H9 (cell line): ENCODE measurements at regions not wholly inside any gene's neighbourhood (a gene's known extent, or its start where the extent isn't known, plus 50 kb on each side); places are given as distances from the start of the nearest gene placed in this dataset.

ENCODE experiments used
- DNase-seq: peaks from one replicate; pipeline ENCODE4 v3.0.0-alpha.2; 2017
- H2AFZ ChIP-seq: one replicate; pipeline ENCODE4 v1.6.1; 2013; ENCODE audit warnings: mild to moderate bottlenecking, low read length, control low read depth, moderate library complexity
- H2AK5ac ChIP-seq: 2 replicates; pipeline ENCODE4 v1.6.1; 2013; ENCODE audit warnings: low read length, control low read depth, mixed read lengths; ENCODE audit not compliant: insufficient read length
- H2BK120ac ChIP-seq: one replicate; pipeline ENCODE4 v1.6.1; 2013; ENCODE audit warnings: low read depth, mild to moderate bottlenecking, low read length, control low read depth, inconsistent platforms; ENCODE audit not compliant: poor library complexity, severe bottlenecking
- H2BK12ac ChIP-seq: 2 replicates; pipeline ENCODE4 v1.6.1; 2013; ENCODE audit warnings: low read length, control low read depth, mixed read lengths, low read depth; ENCODE audit not compliant: insufficient read length
- H2BK15ac ChIP-seq: 2 replicates; pipeline ENCODE4 v1.6.1; 2013; ENCODE audit warnings: low read depth, low read length, control low read depth
- H2BK20ac ChIP-seq: one replicate; pipeline ENCODE4 v1.6.1; 2013; ENCODE audit warnings: low read depth, mild to moderate bottlenecking, low read length, control low read depth, inconsistent platforms; ENCODE audit not compliant: poor library complexity, severe bottlenecking
- H2BK5ac ChIP-seq: 2 replicates; pipeline ENCODE4 v1.6.1; 2013; ENCODE audit warnings: low read length, control low read depth, mixed read lengths; ENCODE audit not compliant: insufficient read length
- H3K14ac ChIP-seq: 2 replicates; pipeline ENCODE4 v1.6.1; 2013; ENCODE audit warnings: low read length, control low read depth; ENCODE audit not compliant: insufficient read depth
- H3K18ac ChIP-seq: 2 replicates; pipeline ENCODE4 v1.6.1; 2013; ENCODE audit warnings: low read depth, mild to moderate bottlenecking, mixed read lengths, low read length, control low read depth; ENCODE audit not compliant: insufficient read length
- H3K23ac ChIP-seq: 2 replicates; pipeline ENCODE4 v1.6.1; 2013; ENCODE audit warnings: low read length, control low read depth, mixed read lengths, low read depth; ENCODE audit not compliant: insufficient read length
- H3K23me2 ChIP-seq: 2 replicates; pipeline ENCODE4 v1.6.1; 2013; ENCODE audit warnings: low read depth, mild to moderate bottlenecking, mixed read lengths, low read length, control low read depth; ENCODE audit not compliant: insufficient read length, poor library complexity, severe bottlenecking
- H3K27ac ChIP-seq: 2 replicates; pipeline ENCODE4 v1.5.1; 2013; ENCODE audit warnings: low read length, control low read depth, mixed read lengths, low read depth; ENCODE audit not compliant: insufficient read length
- H3K27me3 ChIP-seq: 2 replicates; pipeline ENCODE4 v1.6.1; 2013; ENCODE audit warnings: low read length, control low read depth, inconsistent platforms; ENCODE audit not compliant: insufficient read depth
- H3K4ac ChIP-seq: 2 replicates; pipeline ENCODE4 v1.6.1; 2013; ENCODE audit warnings: low read depth, mild to moderate bottlenecking, control low read depth, inconsistent platforms, low read length, moderate library complexity
- H3K4me1 ChIP-seq: 2 replicates; pipeline ENCODE4 v1.6.1; 2013; ENCODE audit warnings: low read length, control low read depth, inconsistent platforms; ENCODE audit not compliant: insufficient read depth
- H3K4me2 ChIP-seq: 2 replicates; pipeline ENCODE4 v1.6.1; 2013; ENCODE audit warnings: low read length, control low read depth, mixed read lengths; ENCODE audit not compliant: insufficient read length, insufficient read depth
- H3K56ac ChIP-seq: 2 replicates; pipeline ENCODE4 v1.6.1; 2013; ENCODE audit warnings: low read depth, mild to moderate bottlenecking, mixed read lengths, low read length, control low read depth; ENCODE audit not compliant: insufficient read length
- H3K79me1 ChIP-seq: 2 replicates; pipeline ENCODE4 v1.6.1; 2013; ENCODE audit warnings: low read depth, mild to moderate bottlenecking, moderate library complexity, low read length, control low read depth, inconsistent platforms; ENCODE audit not compliant: insufficient read depth, poor library complexity, severe bottlenecking
- H3K79me2 ChIP-seq: 2 replicates; pipeline ENCODE4 v1.6.1; 2013; ENCODE audit warnings: low read length, control low read depth, inconsistent platforms; ENCODE audit not compliant: insufficient read depth
- H3K9ac ChIP-seq: 2 replicates; pipeline ENCODE4 v1.6.1; 2013; ENCODE audit warnings: low read length, control low read depth, mixed read lengths; ENCODE audit not compliant: insufficient read length; ENCODE audit errors: extremely low read depth
- H3K9me3 ChIP-seq: one replicate; pipeline ENCODE4 v1.6.1; 2013; ENCODE audit warnings: low read depth, low read length, inconsistent platforms; ENCODE audit not compliant: control insufficient read depth
- H3T11ph ChIP-seq: one replicate; pipeline ENCODE4 v1.6.1; 2013; ENCODE audit warnings: mild to moderate bottlenecking, low read length, control low read depth, inconsistent platforms
- H4K20me1 ChIP-seq: one replicate; pipeline ENCODE4 v1.6.1; 2013; ENCODE audit not compliant: control insufficient read depth, insufficient read length, insufficient read depth
- H4K5ac ChIP-seq: 2 replicates; pipeline ENCODE4 v1.6.1; 2013; ENCODE audit warnings: low read depth, mild to moderate bottlenecking, mixed read lengths, low read length, control low read depth; ENCODE audit not compliant: insufficient read length
- H4K8ac ChIP-seq: replicated peaks from 2 replicates; pipeline ENCODE4 v1.6.1; 2013; ENCODE audit warnings: low read length, control low read depth, mixed read lengths, low read depth; ENCODE audit not compliant: insufficient read length
- H4K91ac ChIP-seq: 2 replicates; pipeline ENCODE4 v1.6.1; 2013; ENCODE audit warnings: low read depth, mild to moderate bottlenecking, moderate library complexity, mixed read lengths, low read length, control low read depth; ENCODE audit not compliant: insufficient read length
- H3K27ac Mint-ChIP-seq, 3 experiments: 2 replicates in 2 of 3; 3 replicates in 1 of 3; pipeline ENCODE4 v1.8.0; 2020 to 2021; ENCODE audit warnings: mixed read lengths in 3 of 3, mild to moderate bottlenecking in 1 of 3, moderate library complexity in 1 of 3
- H3K27me3 Mint-ChIP-seq: 2 replicates; pipeline ENCODE4 v1.8.0; 2021; ENCODE audit warnings: low read depth, mild to moderate bottlenecking, moderate library complexity, mixed read lengths
- H3K36me3 Mint-ChIP-seq, 3 experiments: 2 replicates in 2 of 3; 3 replicates in 1 of 3; pipeline ENCODE4 v1.8.0; 2020 to 2021; ENCODE audit warnings: low read depth in 3 of 3, mixed read lengths in 3 of 3; ENCODE audit not compliant: insufficient read depth in 1 of 3
- H3K4me1 Mint-ChIP-seq, 2 experiments: 2 replicates each; pipeline ENCODE4 v1.8.0; 2020; ENCODE audit warnings: mixed read lengths in 2 of 2
- H3K4me3 Mint-ChIP-seq, 2 experiments: 2 replicates in 1 of 2; 3 replicates in 1 of 2; pipeline ENCODE4 v1.8.0; 2020 to 2021; ENCODE audit warnings: mild to moderate bottlenecking in 2 of 2, mixed read lengths in 2 of 2, moderate library complexity in 1 of 2
- H3K9me3 Mint-ChIP-seq, 2 experiments: 2 replicates in 1 of 2; 3 replicates in 1 of 2; pipeline ENCODE4 v1.8.0; 2020; ENCODE audit warnings: mild to moderate bottlenecking in 2 of 2, mixed read lengths in 2 of 2, moderate library complexity in 1 of 2
- CTCF ChIP-seq: fragments of 200-600 bp; sonication (generic); conservative IDR thresholded peaks from 3 replicates; pipeline ENCODE4 v1.8.0; 2021; ENCODE audit warnings: antibody characterized with exemption, mild to moderate bottlenecking
- WGBS: extraction: QIAGEN DNeasy Blood & Tissue Kit; methylation state at CpG from one replicate; pipeline ENCODE4 v1.1.7; 2013; ENCODE audit warnings: missing lambda C conversion rate, low lambda C conversion rate, mixed read lengths; ENCODE audit not compliant: insufficient read length; ENCODE audit errors: extremely low coverage; 5-methylcytosine and 5-hydroxymethylcytosine counted together

- Histone ChIP-seq H3K9me3 (peaks cover 6% of the 10 kb centered on the region), H3K56ac (no peak overlapping the region), H3T11ph (no peak overlapping the region), H2BK20ac (no peak overlapping the region), H3K4me2 (no peak overlapping the region), H3K4me1 (peaks cover 9% of the 10 kb centered on the region; the same call in 1 of the 2 replicates), H2BK12ac (no peak overlapping the region), H4K8ac (no peak overlapping the region), H2BK5ac (no peak overlapping the region), H2AK5ac (no peak overlapping the region), H3K23ac (no peak overlapping the region), H3K79me2 (no peaks in the 10 kb centered on the region), H4K91ac (no peak overlapping the region), H4K5ac (no peak overlapping the region), H3K27me3 (no peaks in the 10 kb centered on the region), H2AFZ (no peak overlapping the region), H3K23me2 (no peaks in the 10 kb centered on the region), H3K9ac (no peak overlapping the region), H3K18ac (no peak overlapping the region), H3K79me1 (no peaks in the 10 kb centered on the region), H3K14ac (no peak overlapping the region), H3K27ac (no peak overlapping the region), H2BK15ac (no peak overlapping the region), H4K20me1 (no peaks in the 10 kb centered on the region), H3K4ac (no peak overlapping the region), H2BK120ac (no peak overlapping the region)
- H3K9me3 Mint-ChIP-seq, result no peaks in the 10 kb centered on the region
- TF ChIP-seq CTCF, result no peak
- H3K27me3 Mint-ChIP-seq, result no peaks in the 10 kb centered on the region
- no CpG with 5 or more reads among the region's 4 CpGs for WGBS
- peaks cover 32% of the 10 kb centered on the region in 2 experiments for H3K4me1 Mint-ChIP-seq
- DNase-seq, result no peak
- H3K36me3 Mint-ChIP-seq, result peaks cover 11 to 18% (median 16%) of the 10 kb centered on the region in 3 experiments; a peak in 5 of 7 replicates
- no peak overlapping the region for H3K4me3 Mint-ChIP-seq
- peak overlapping the region in 1 of 3 experiments; percentile 60; a peak in 1 of 7 replicates for H3K27ac Mint-ChIP-seq
These were observed 95.9 kb upstream of the KIF26B start for GRCh38 chr1:245058882-245059281.
